Muscle of leg (tissue), 3 donors: ENCODE measurements at regions not wholly inside any gene's neighbourhood (a gene's known extent, or its start where the extent isn't known, plus 50 kb on each side); places are given as distances from the start of the nearest gene placed in this dataset.
A peak's percentile ranks its signal among the peaks of the same experiment; 100 is the strongest.

ENCODE experiments used
- DNase-seq: peaks from one replicate; pipeline ENCODE4 v3.0.0; 2013
- H3K27ac ChIP-seq: one replicate; pipeline ENCODE4 v1.5.1; 2013; ENCODE audit warnings: mild to moderate bottlenecking, low read length, control low read depth
- H3K27me3 ChIP-seq: one replicate; pipeline ENCODE4 v1.6.1; 2013; ENCODE audit warnings: low read length; ENCODE audit not compliant: control insufficient read depth, insufficient read depth
- H3K36me3 ChIP-seq: one replicate; pipeline ENCODE4 v1.6.1; 2013; ENCODE audit warnings: low read length; ENCODE audit not compliant: control insufficient read depth, insufficient read depth
- H3K4me1 ChIP-seq: one replicate; pipeline ENCODE4 v1.6.1; 2013; ENCODE audit warnings: low read length; ENCODE audit not compliant: control insufficient read depth, insufficient read depth
- H3K4me3 ChIP-seq: one replicate; pipeline ENCODE4 v1.5.1; 2013; ENCODE audit warnings: low read length, control low read depth
- H3K9me3 ChIP-seq: replicated peaks from 2 replicates; pipeline ENCODE4 v1.6.1; 2013; ENCODE audit warnings: low read depth, low read length; ENCODE audit not compliant: control insufficient read depth
- WGBS: methylation state at CpG from one replicate; pipeline ENCODE4 v1.1.5; 2013; ENCODE audit warnings: missing lambda C conversion rate; ENCODE audit not compliant: insufficient coverage; 5-methylcytosine and 5-hydroxymethylcytosine counted together

DNA sequence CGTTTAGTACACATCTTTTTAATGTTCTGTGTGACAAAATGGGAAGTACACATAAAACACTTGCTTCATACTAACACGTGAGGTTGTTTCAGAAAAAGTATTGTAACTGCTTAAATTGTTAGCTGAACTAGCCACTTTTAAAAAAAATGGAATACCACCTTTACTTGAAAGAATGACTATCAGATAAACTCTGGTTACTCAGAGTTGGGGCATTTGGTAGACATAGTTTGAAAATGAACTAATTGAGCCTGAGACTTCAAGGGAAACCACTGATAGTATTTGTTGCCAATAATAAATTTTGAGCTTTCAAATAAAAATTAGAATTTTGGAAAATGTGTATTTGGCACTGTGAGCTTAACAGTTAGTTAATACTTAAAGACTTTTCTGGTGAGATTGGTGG is 103.0 kb upstream of the FBXO11 start:
- H3K9me3 ChIP-seq: peaks cover 2% of the 10 kb centered on the region
- WGBS: no CpG with 5 or more reads among the region's 2 CpGs
- no peak overlapping the region for H3K27ac ChIP-seq
- DNase-seq: no peak
- H3K36me3 ChIP-seq: no peaks in the 10 kb centered on the region
- H3K27me3 ChIP-seq: no peaks in the 10 kb centered on the region
- no peak overlapping the region for H3K4me3 ChIP-seq
- H3K4me1 ChIP-seq: no peaks in the 10 kb centered on the region

- Histone ChIP-seq H3K27me3 (no peaks in the 10 kb centered on the region), H3K4me3 (no peak overlapping the region), H3K4me1 (no peaks in the 10 kb centered on the region), H3K36me3 (no peaks in the 10 kb centered on the region), H3K27ac (no peak overlapping the region), H3K9me3 (peaks cover 2% of the 10 kb centered on the region)
- 50% methylated on average over 1 of the region's 1 CpG for WGBS
- no peak for DNase-seq
These were observed 109.1 kb upstream of the FBXO11 start for GRCh38 chr2:48015421-48015820.

- Histone ChIP-seq H3K27ac (no peak overlapping the region), H3K9me3 (peaks cover 2% of the 10 kb centered on the region), H3K4me3 (no peak overlapping the region), H3K27me3 (no peaks in the 10 kb centered on the region), H3K4me1 (no peaks in the 10 kb centered on the region), H3K36me3 (no peaks in the 10 kb centered on the region)
- no peak for DNase-seq
- WGBS: 63% methylated on average over 1 of the region's 7 CpGs
These were observed 110.1 kb upstream of the FBXO11 start for GRCh38 chr2:48016225-48017019.

- WGBS: 95% methylated on average over 6 of the region's 7 CpGs
- Histone ChIP-seq H3K4me3 (no peak overlapping the region), H3K4me1 (no peaks in the 10 kb centered on the region), H3K36me3 (no peaks in the 10 kb centered on the region), H3K27me3 (no peaks in the 10 kb centered on the region), H3K9me3 (peaks cover 2% of the 10 kb centered on the region), H3K27ac (no peak overlapping the region)
- no peak for DNase-seq
These were observed 110.8 kb upstream of the FBXO11 start for GRCh38 chr2:48017136-48017535.

DNA sequence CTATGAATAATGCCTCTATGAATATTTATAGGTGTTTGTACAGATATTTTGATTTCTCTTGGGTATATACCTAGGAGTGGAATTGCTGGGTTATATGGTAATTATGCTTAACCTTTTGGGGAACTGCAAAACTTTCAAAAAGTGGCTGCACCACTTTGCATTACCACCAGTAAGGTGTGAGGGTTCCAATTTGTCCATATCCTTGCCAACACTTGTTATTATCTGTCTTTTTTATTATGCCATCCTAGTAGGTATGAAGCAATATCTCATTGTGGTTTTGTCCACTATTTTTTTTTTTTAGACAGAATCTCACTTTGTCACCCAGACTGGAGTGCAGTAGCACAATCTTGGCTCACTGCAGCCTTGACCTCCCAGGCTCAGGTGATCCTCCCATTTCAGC is 112.2 kb upstream of the FBXO11 start:
- Histone ChIP-seq H3K36me3 (no peaks in the 10 kb centered on the region), H3K4me3 (no peak overlapping the region), H3K9me3 (peaks cover 2% of the 10 kb centered on the region), H3K4me1 (no peaks in the 10 kb centered on the region), H3K27me3 (no peaks in the 10 kb centered on the region), H3K27ac (no peak overlapping the region)
- DNase-seq: no peak

- no peaks in the 10 kb centered on the region for H3K9me3 ChIP-seq
- no peak overlapping the region for H3K4me3 ChIP-seq
- no peak overlapping the region for H3K27ac ChIP-seq
- DNase-seq: peak; percentile 43
- H3K36me3 ChIP-seq: no peaks in the 10 kb centered on the region
- no CpG with 5 or more reads among the region's 1 CpG for WGBS
- H3K27me3 ChIP-seq: no peaks in the 10 kb centered on the region
- H3K4me1 ChIP-seq: no peaks in the 10 kb centered on the region
These were observed 120.6 kb upstream of the FBXO11 start for GRCh38 chr2:48026865-48027264.

- H3K27me3 ChIP-seq: no peaks in the 10 kb centered on the region
- H3K4me3 ChIP-seq: no peak overlapping the region
- no peaks in the 10 kb centered on the region for H3K36me3 ChIP-seq
- peaks cover 3% of the 10 kb centered on the region for H3K9me3 ChIP-seq
- DNase-seq: no peak
- no peak overlapping the region for H3K27ac ChIP-seq
- H3K4me1 ChIP-seq: no peaks in the 10 kb centered on the region
- WGBS: no CpG with 5 or more reads among the region's 2 CpGs
These were observed 126.5 kb upstream of the FBXO11 start for GRCh38 chr2:48032765-48033164.

- H3K27me3 ChIP-seq: no peaks in the 10 kb centered on the region
- H3K9me3 ChIP-seq: peaks cover 3% of the 10 kb centered on the region
- DNase-seq: no peak
- H3K4me1 ChIP-seq: no peaks in the 10 kb centered on the region
- no peak overlapping the region for H3K27ac ChIP-seq
- H3K4me3 ChIP-seq: no peak overlapping the region
- H3K36me3 ChIP-seq: no peaks in the 10 kb centered on the region
These were observed 128.0 kb upstream of the FBXO11 start for GRCh38 chr2:48034295-48034694.

GRCh38 chr2:48036312-48036711 is 130.0 kb upstream of the FBXO11 start:
- no CpG with 5 or more reads among the region's 2 CpGs for WGBS
- peaks cover 3% of the 10 kb centered on the region for H3K9me3 ChIP-seq
- H3K4me3 ChIP-seq: no peak overlapping the region
- no peak overlapping the region for H3K27ac ChIP-seq
- no peaks in the 10 kb centered on the region for H3K36me3 ChIP-seq
- no peaks in the 10 kb centered on the region for H3K27me3 ChIP-seq
- no peaks in the 10 kb centered on the region for H3K4me1 ChIP-seq
- no peak for DNase-seq

- H3K36me3 ChIP-seq: no peaks in the 10 kb centered on the region
- H3K9me3 ChIP-seq: peaks cover 3% of the 10 kb centered on the region
- no peak overlapping the region for H3K4me3 ChIP-seq
- WGBS: 100% methylated on average over 1 of the region's 3 CpGs
- no peaks in the 10 kb centered on the region for H3K4me1 ChIP-seq
- no peak overlapping the region for H3K27ac ChIP-seq
- no peak for DNase-seq
- no peaks in the 10 kb centered on the region for H3K27me3 ChIP-seq
These were observed 133.1 kb upstream of the FBXO11 start for GRCh38 chr2:48039209-48039990.
